Prostate gland (tissue), 2 donors: ENCODE measurements at regions not wholly inside any gene's neighbourhood (a gene's known extent, or its start where the extent isn't known, plus 50 kb on each side); places are given as distances from the start of the nearest gene placed in this dataset.

ENCODE experiments used
- DNase-seq: peaks from one replicate; pipeline ENCODE4 v3.0.0-alpha.2; 2019; ENCODE audit warnings: low spot score
- H3K27ac ChIP-seq, 2 donors: fragments of 200-600 bp; sonication (generic); 2 replicates each; pipeline ENCODE4 v1.5.1; 2017 to 2019
- H3K27me3 ChIP-seq: fragments of 200-600 bp; sonication (generic); replicated peaks from 2 replicates; pipeline ENCODE4 v1.5.1; 2019; ENCODE audit not compliant: insufficient read depth
- H3K36me3 ChIP-seq, 2 donors: fragments of 200-600 bp; sonication (generic); 1 replicate in 1 of 2; 2 replicates in 1 of 2; pipeline versions ENCODE4 v1.5.1 to v1.8.1; 2017 to 2019
- H3K4me1 ChIP-seq: fragments of 200-600 bp; sonication (generic); replicated peaks from 2 replicates; pipeline ENCODE4 v1.5.1; 2019
- H3K4me3 ChIP-seq, 2 donors: fragments of 200-600 bp; sonication (generic); 2 replicates each; pipeline ENCODE4 v1.5.1; 2017 to 2019
- H3K9me3 ChIP-seq: fragments of 200-600 bp; sonication (generic); 2 replicates; pipeline ENCODE4 v1.5.1; 2017
- CTCF ChIP-seq, 4 experiments: fragments of 200-600 bp in 2 of 4; fragments of 450-650 bp in 2 of 4; sonication (generic) in 2 of 4; IDR thresholded peaks; 1 replicate in 3 of 4; 2 replicates in 1 of 4; pipeline ENCODE4 v1.5.1; 2016 to 2019; ENCODE audit warnings: antibody characterized with exemption in 4 of 4, mild to moderate bottlenecking in 2 of 4, moderate library complexity in 2 of 4
- POLR2A ChIP-seq: fragments of 450-650 bp; IDR thresholded peaks from one replicate; pipeline ENCODE4 v1.6.1; 2016; ENCODE audit warnings: antibody characterized with exemption, mild to moderate bottlenecking
- POLR2AphosphoS5 ChIP-seq: sonication (generic); formaldehyde crosslinking; IDR thresholded peaks from one replicate; pipeline ENCODE4 v1.6.1; 2017; ENCODE audit warnings: antibody characterized with exemption
- WGBS: methylation state at CpG from one replicate; pipeline ENCODE4 v1.1.5; 2018; 5-methylcytosine and 5-hydroxymethylcytosine counted together
- intact Hi-C: fragments of 100-400 bp; cut with DNase I; formaldehyde crosslinking; loops from one replicate; pipeline ENCODE4 v1.14.2; 2022

- whole genome bisulfite sequencing: 84% methylated on average over 11 of the region's 11 CpGs
- Histone ChIP-seq H3K4me1 (no peaks in the 10 kb centered on the region), H3K9me3 (no peaks in the 10 kb centered on the region), H3K27me3 (no peaks in the 10 kb centered on the region), H3K27ac (peak overlapping the region in 1 of 2 donors; percentile 35), H3K36me3 (no peaks in the 10 kb centered on the region), H3K4me3 (no peak overlapping the region)
- intact Hi-C loops: no loop called here
- TF ChIP-seq POLR2AphosphoS5 (no peak), CTCF (IDR thresholded peaks at IDR 0.05) (no peak), POLR2A (no peak)
- no peak for DNase-seq
These were observed 64.4 kb upstream of the NCOR2 start for GRCh38 chr12:124631681-124632256.

- DNase-seq: no peak
- Histone ChIP-seq H3K27ac (no peak overlapping the region), H3K4me1 (no peaks in the 10 kb centered on the region), H3K9me3 (no peaks in the 10 kb centered on the region), H3K27me3 (no peaks in the 10 kb centered on the region), H3K4me3 (no peak overlapping the region), H3K36me3 (no peaks in the 10 kb centered on the region)
- TF ChIP-seq CTCF (IDR thresholded peaks at IDR 0.05) (no peak), POLR2A (no peak), POLR2AphosphoS5 (no peak)
- intact Hi-C loops: no loop called here
- WGBS: 94% methylated on average over 15 of the region's 15 CpGs
These were observed 63.4 kb upstream of the NCOR2 start for GRCh38 chr12:124630791-124631313.

- WGBS: 87% methylated on average over 12 of the region's 12 CpGs
- no peak for DNase-seq
- intact Hi-C loops: no loop called here
- Histone ChIP-seq H3K9me3 (no peaks in the 10 kb centered on the region), H3K27ac (no peak overlapping the region), H3K4me1 (no peaks in the 10 kb centered on the region), H3K27me3 (no peaks in the 10 kb centered on the region), H3K36me3 (no peaks in the 10 kb centered on the region), H3K4me3 (no peak overlapping the region)
- TF ChIP-seq CTCF (IDR thresholded peaks at IDR 0.05) (no peak), POLR2A (no peak), POLR2AphosphoS5 (no peak)
These were observed 62.5 kb upstream of the NCOR2 start for GRCh38 chr12:124629789-124630480.

- no peaks in the 10 kb centered on the region for H3K4me1 ChIP-seq
- no peaks in the 10 kb centered on the region for H3K9me3 ChIP-seq
- DNase-seq: no peak
- intact Hi-C loops: no loop called here
- 98% methylated on average over 5 of the region's 5 CpGs for WGBS
- no peaks in the 10 kb centered on the region for H3K27me3 ChIP-seq
- H3K27ac ChIP-seq: no peak overlapping the region
- TF ChIP-seq POLR2AphosphoS5 (no peak), POLR2A (no peak), CTCF (IDR thresholded peaks at IDR 0.05) (no peak)
- H3K4me3 ChIP-seq: no peak overlapping the region
- no peaks in the 10 kb centered on the region for H3K36me3 ChIP-seq
These were observed 61.7 kb upstream of the NCOR2 start for GRCh38 chr12:124629117-124629516.

GRCh38 chr12:124627956-124628355 is 60.5 kb upstream of the NCOR2 start:
- Histone ChIP-seq H3K9me3 (no peaks in the 10 kb centered on the region), H3K4me3 (no peak overlapping the region), H3K27me3 (no peaks in the 10 kb centered on the region), H3K4me1 (no peaks in the 10 kb centered on the region), H3K36me3 (no peaks in the 10 kb centered on the region), H3K27ac (no peak overlapping the region)
- WGBS: 87% methylated on average over 3 of the region's 3 CpGs
- no peak for TF ChIP-seq CTCF (IDR thresholded peaks at IDR 0.05)
- no peak for TF ChIP-seq POLR2AphosphoS5
- no peak for TF ChIP-seq POLR2A
- intact Hi-C loops: no loop called here
- no peak for DNase-seq
